ENCODE measurements at regions not wholly inside any gene's neighbourhood (a gene's known extent, or its start where the extent isn't known, plus 50 kb on each side); places are given as distances from the start of the nearest gene placed in this dataset.

DNA sequence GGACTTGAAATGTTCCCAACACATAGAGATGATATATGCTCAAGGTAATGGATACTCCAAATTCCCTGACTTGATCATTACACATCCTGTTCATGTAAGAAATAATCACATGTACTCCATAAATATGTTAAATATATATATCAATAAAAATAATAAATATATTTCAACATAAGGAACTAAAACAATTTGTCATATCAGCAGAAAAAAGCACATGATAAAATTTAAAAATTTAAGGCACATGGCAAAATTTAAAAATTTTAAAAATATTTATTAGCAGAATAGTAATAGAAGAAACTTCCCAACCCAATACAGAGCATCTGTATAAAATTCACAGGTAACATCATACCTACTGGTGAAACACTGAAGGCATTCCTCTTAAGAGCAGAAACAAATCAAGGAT is 109.6 kb upstream of the KYNU start:
- TF ChIP-seq, protein P1, sequence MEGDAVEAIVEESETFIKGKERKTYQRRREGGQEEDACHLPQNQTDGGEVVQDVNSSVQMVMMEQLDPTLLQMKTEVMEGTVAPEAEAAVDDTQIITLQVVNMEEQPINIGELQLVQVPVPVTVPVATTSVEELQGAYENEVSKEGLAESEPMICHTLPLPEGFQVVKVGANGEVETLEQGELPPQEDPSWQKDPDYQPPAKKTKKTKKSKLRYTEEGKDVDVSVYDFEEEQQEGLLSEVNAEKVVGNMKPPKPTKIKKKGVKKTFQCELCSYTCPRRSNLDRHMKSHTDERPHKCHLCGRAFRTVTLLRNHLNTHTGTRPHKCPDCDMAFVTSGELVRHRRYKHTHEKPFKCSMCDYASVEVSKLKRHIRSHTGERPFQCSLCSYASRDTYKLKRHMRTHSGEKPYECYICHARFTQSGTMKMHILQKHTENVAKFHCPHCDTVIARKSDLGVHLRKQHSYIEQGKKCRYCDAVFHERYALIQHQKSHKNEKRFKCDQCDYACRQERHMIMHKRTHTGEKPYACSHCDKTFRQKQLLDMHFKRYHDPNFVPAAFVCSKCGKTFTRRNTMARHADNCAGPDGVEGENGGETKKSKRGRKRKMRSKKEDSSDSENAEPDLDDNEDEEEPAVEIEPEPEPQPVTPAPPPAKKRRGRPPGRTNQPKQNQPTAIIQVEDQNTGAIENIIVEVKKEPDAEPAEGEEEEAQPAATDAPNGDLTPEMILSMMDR (IDR thresholded peaks at IDR 0.05; ENCODE audit: insufficient read depth, low read depth, low read length, missing control alignments), result no peak
- no peak for DNase-seq (ENCODE audit: low read depth)
- no peak overlapping the region for H3K4me3 ChIP-seq (ENCODE audit: low read depth, low read length)

DNA sequence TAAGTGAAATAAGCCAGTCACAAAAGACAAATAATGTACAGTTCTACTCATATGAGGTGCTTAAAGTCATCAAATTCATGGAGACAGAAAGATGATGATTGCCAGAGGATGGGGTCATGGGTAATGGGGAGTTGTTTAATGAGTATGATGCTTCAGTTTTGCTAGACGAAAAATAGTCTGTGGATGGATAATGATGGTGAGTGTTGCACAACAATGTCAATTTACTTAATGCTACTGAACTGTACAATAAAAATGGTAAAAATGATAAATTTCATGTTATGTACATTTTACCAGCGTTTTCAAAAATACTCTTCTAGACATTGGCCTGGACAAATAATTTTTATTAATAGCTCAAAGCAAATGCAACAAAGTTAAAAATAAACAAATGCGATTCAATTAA is 118.5 kb upstream of the KYNU start:
- TF ChIP-seq, protein P1 (IDR thresholded peaks at IDR 0.05; ENCODE audit: insufficient read depth, low read depth, low read length, missing control alignments), result no peak
- H3K4me3 ChIP-seq (ENCODE audit: low read depth, low read length), result no peak overlapping the region
- no peak for DNase-seq (ENCODE audit: low read depth)

DNA sequence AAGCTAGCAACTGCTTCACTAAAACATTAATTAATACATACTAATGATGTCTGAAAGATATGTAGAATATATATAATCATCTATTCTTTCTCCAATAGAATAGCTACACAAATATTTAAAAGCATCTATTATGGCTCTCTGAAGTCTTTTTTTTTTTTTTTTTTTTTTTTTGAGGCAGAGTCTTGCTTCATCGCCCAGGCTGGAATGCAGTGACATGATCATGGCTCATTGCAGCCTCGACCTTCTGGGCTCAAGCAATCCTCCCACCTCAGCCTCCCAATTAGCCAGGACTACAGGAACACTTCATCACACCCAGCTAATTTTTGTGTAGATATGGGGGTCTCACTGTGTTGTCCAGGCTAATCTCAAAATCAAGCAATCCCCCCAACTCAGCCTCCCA is 120.4 kb upstream of the KYNU start:
- DNase-seq (ENCODE audit: low read depth), result no peak
- no peak overlapping the region for H3K4me3 ChIP-seq (ENCODE audit: low read depth, low read length)

DNA sequence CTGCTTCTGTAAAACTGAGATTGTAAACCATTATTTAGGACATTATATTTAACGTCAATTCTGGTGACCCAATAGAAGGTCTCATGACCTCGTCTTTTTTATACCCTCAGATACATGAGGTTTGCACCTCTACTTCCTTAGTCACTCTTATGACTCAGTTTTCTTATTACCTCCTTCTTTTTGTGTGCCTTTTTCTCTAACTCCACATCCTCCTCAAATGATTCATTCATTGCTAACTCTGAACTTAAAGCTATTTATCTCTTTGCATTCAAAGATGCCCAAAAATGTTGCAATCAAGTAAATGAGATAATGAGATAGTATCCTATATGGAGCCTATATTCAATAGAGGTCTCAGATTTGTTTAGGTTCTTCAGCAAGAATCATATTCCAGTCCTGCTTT is 121.0 kb upstream of the KYNU start:
- TF ChIP-seq, protein P1 (IDR thresholded peaks at IDR 0.05; ENCODE audit: insufficient read depth, low read depth, low read length, missing control alignments), result no peak
- no peak overlapping the region for H3K4me3 ChIP-seq (ENCODE audit: low read depth, low read length)
- DNase-seq (ENCODE audit: low read depth), result no peak

More for the DNA sequence above, 120.4 kb upstream of the KYNU start:
- TF ChIP-seq, protein P1 (IDR thresholded peaks at IDR 0.05; ENCODE audit: insufficient read depth, low read depth, low read length, missing control alignments), result no peak

DNA sequence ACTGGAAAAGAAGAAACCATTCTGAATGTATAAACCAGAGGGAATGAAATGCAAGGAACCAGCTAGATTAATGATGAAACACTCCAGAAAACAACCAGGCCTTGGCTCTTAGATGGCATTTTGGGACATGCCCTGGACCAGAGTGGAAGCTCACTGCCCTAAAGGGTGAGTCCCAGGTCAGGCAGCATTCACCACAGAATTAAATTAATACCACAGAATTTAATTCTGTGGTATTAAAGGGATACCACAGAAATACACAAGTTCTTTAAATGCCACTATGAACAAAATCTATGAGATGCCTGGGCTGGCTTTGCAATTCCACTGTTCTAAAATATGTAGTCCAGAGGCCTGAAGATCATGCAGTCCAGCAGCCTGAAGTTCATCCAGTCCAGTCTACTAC is 122.3 kb upstream of the KYNU start:
- TF ChIP-seq, protein P1 (IDR thresholded peaks at IDR 0.05; ENCODE audit: insufficient read depth, low read depth, low read length, missing control alignments), result no peak
- DNase-seq (ENCODE audit: low read depth), result no peak

DNA sequence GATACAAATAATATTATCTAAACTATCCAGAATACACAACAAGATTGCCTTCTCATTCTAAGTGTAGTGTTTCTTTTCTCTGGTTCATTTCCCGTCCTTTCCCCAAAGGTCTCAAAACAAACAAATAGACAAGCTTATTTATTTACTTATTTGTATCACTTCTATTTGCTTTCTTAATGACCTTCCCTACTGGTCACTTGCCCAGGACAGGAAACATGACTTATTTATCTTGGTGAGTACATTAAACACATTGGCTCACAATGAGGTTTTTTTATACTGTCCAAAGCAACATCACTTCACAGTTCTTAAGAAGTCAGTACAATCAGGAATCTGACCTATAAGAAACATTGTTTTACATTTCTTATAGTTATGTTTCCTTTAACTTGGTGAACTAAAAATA is 123.3 kb upstream of the KYNU start:
- TF ChIP-seq, protein P1 (IDR thresholded peaks at IDR 0.05; ENCODE audit: insufficient read depth, low read depth, low read length, missing control alignments), result no peak
- no peak overlapping the region for H3K4me3 ChIP-seq (ENCODE audit: low read depth, low read length)
- DNase-seq (ENCODE audit: low read depth), result no peak

More for the DNA sequence above, 122.3 kb upstream of the KYNU start:
- H3K4me3 ChIP-seq (ENCODE audit: low read depth, low read length), result no peak overlapping the region

DNA sequence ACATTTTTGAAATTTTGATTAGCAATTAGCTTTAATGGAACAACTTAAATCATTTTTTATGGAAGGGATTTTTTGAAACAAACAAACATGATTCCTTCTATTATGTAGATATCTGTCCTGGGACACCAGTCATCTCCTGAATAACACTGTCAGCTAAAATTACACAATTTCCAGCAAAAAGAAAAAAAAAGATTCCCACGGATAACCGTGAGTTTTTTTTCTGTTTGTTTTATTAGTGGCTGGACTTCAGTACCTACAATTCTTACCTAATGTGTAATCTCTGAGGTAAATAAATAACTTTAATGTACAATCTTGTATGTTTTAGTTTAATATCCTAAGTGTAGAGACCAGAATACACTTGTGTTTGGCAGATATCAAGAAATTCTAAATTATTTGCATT is 126.6 kb upstream of the KYNU start:
- DNase-seq (ENCODE audit: low read depth), result no peak
- TF ChIP-seq, protein P1 (IDR thresholded peaks at IDR 0.05; ENCODE audit: insufficient read depth, low read depth, low read length, missing control alignments), result no peak
- H3K4me3 ChIP-seq (ENCODE audit: low read depth, low read length), result no peak overlapping the region

All from GM12865 (cell line).